HepG2 (cell line): ENCODE measurements at regions not wholly inside any gene's neighbourhood (a gene's known extent, or its start where the extent isn't known, plus 50 kb on each side); places are given as distances from the start of the nearest gene placed in this dataset.

Experiments
- ATAC-seq: fragments of 200-7000 bp; cut with Tn5 transposase; 3 replicates; pipeline ENCODE4 v1.9.1; 2020; ENCODE audit warnings: mild to moderate bottlenecking, moderate library complexity
- BruUV-seq: library from RNA; stranded (reverse); fragments of 400-500 nt; replicated peaks from 2 replicates; lab custom pipeline; 2021; lab: Mats Ljungman, UMichigan
- CTCF ChIA-PET: fragments of 300-600 bp; formaldehyde crosslinking; extraction: SDS; loops from one replicate; lab custom pipeline; 2021; ENCODE audit warnings: low total read pairs, inconsistent platforms, low intra/inter-chr PET ratio; lab: Yijun Ruan, JAX
- POLR2A ChIA-PET: fragments of 350-600 bp; sonication (Branson Sonifier 250); formaldehyde crosslinking; loops from one replicate; lab custom pipeline; 2020; ENCODE audit warnings: antibody characterized with exemption, inconsistent platforms; lab: Yijun Ruan, JAX
- DNase-seq: peaks from one replicate; pipeline ENCODE4 v3.0.0-alpha.2; 2015; ENCODE audit warnings: low spot score
- FAIRE-seq: peaks from 3 replicates; lab custom pipeline; 2011; peaks lifted over from hg19 to GRCh38; lab: Jason Lieb, UNC
- H2AFZ ChIP-seq: one replicate; pipeline ENCODE4 v1.6.1; 2011; ENCODE audit warnings: low read length, inconsistent platforms
- H3K27ac ChIP-seq: fragments of 300-600 bp; 3 replicates; pipeline ENCODE4 v1.8.0; 2011; ENCODE audit warnings: mixed run types, mild to moderate bottlenecking, mixed read lengths, low read length, inconsistent platforms; ENCODE audit not compliant: insufficient read depth; ENCODE audit errors: extremely low read length
- H3K27me3 ChIP-seq, 2 experiments: fragments of 200-600 bp in 1 of 2; 2 replicates in 1 of 2; 3 replicates in 1 of 2; pipeline versions ENCODE4 v1.6.0 to v1.8.0; 2011; ENCODE audit warnings: low read length in 2 of 2, mild to moderate bottlenecking in 2 of 2, moderate library complexity in 2 of 2, inconsistent platforms in 1 of 2; ENCODE audit not compliant: insufficient read depth in 2 of 2, control insufficient read depth in 1 of 2
- H3K36me3 ChIP-seq, 2 experiments: fragments of 200-600 bp in 1 of 2; replicated peaks in 1 of 2; 2 replicates in 1 of 2; 3 replicates in 1 of 2; pipeline versions ENCODE4 v1.5.1 to v1.8.0; 2011; ENCODE audit warnings: low read length in 2 of 2, inconsistent platforms in 1 of 2; ENCODE audit not compliant: insufficient read depth in 2 of 2, control insufficient read depth in 1 of 2
- H3K4me1 ChIP-seq: 2 replicates; pipeline ENCODE4 v1.5.1; 2012; ENCODE audit warnings: low read length, inconsistent platforms; ENCODE audit not compliant: insufficient read depth
- H3K4me2 ChIP-seq: 2 replicates; pipeline ENCODE4 v1.6.0; 2011; ENCODE audit warnings: low read depth, low read length, inconsistent platforms
- H3K4me3 ChIP-seq, 3 experiments: fragments of 200-600 bp in 1 of 3; sonication (generic), shearing (Covaris generic) in 1 of 3; replicated peaks in 1 of 3; 2 replicates each; pipeline ENCODE4 v1.5.1; 2011 to 2016; ENCODE audit warnings: low read length in 3 of 3, inconsistent platforms in 2 of 3, low read depth in 2 of 3, mild to moderate bottlenecking in 2 of 3, control low read depth in 1 of 3, mixed read lengths in 1 of 3; ENCODE audit not compliant: insufficient read depth in 1 of 3
- H3K79me2 ChIP-seq: one replicate; pipeline ENCODE4 v1.6.1; 2011; ENCODE audit warnings: low read length, inconsistent platforms; ENCODE audit not compliant: insufficient read depth
- H3K9ac ChIP-seq: 2 replicates; pipeline ENCODE4 v1.6.0; 2011; ENCODE audit warnings: mild to moderate bottlenecking, low read depth, low read length, inconsistent platforms; ENCODE audit not compliant: insufficient read depth
- H3K9me3 ChIP-seq: 2 replicates; pipeline ENCODE4 v1.5.1; 2012; ENCODE audit warnings: mild to moderate bottlenecking, low read length
- H4K20me1 ChIP-seq: 2 replicates; pipeline ENCODE4 v1.6.0; 2011; ENCODE audit warnings: inconsistent platforms, mild to moderate bottlenecking, low read length, moderate library complexity; ENCODE audit not compliant: insufficient read depth
- DBP ChIP-seq: sonication (generic); formaldehyde crosslinking; IDR thresholded peaks from 2 replicates; pipeline ENCODE4 v1.4.0; 2020; ENCODE audit warnings: missing genetic modification reagents; ENCODE audit errors: not compliant biosample characterization
- ETV5 ChIP-seq: IDR thresholded peaks from 2 replicates; pipeline ENCODE4 v1.6.1; 2018; ENCODE audit warnings: missing biosample characterization, missing genetic modification reagents, inconsistent platforms, borderline replicate concordance
- KLF15 ChIP-seq: sonication (generic); formaldehyde crosslinking; IDR thresholded peaks from 2 replicates; pipeline ENCODE4 v1.8.1; 2023; ENCODE audit warnings: borderline replicate concordance, mild to moderate bottlenecking, inconsistent platforms, missing genetic modification reagents, mixed read lengths
- RAD21 ChIP-seq: fragments of 450-650 bp; formaldehyde crosslinking; IDR thresholded peaks from 2 replicates; pipeline ENCODE4 v1.5.0; 2020; ENCODE audit warnings: mild to moderate bottlenecking
- ZBTB33 ChIP-seq: sonication (generic); formaldehyde crosslinking; IDR thresholded peaks from 2 replicates; pipeline ENCODE4 v1.4.0; 2020; ENCODE audit warnings: missing genetic modification reagents
- ZNF770 ChIP-seq: sonication (generic); formaldehyde crosslinking; IDR thresholded peaks from 2 replicates; pipeline ENCODE4 v1.5.0; 2020; ENCODE audit warnings: mild to moderate bottlenecking, missing genetic modification reagents
- WGBS: methylation state at CpG from one replicate; pipeline ENCODE4 v1.1.6; 2017; ENCODE audit warnings: low lambda C conversion rate; 5-methylcytosine and 5-hydroxymethylcytosine counted together
- in situ Hi-C: cut with HindIII; loops from 2 replicates; pipeline ENCODE4 v1.10.0; 2017; ENCODE audit warnings: low pct_unique_long_range_greater_than_20kb; ENCODE audit not compliant: extremely low pct_ligation_motif_present
- intact Hi-C: fragments of 100-400 bp; cut with micrococcal nuclease; formaldehyde crosslinking; loops from one replicate; pipeline ENCODE4 v1.10.0; 2022; ENCODE audit not compliant: unreplicated experiment

- intact Hi-C loops (no loop called here), in situ Hi-C loops (loop anchor here (10.0 kb wide), 1 partner anchor 403 kb away; no protein-coding TSS in a partner anchor)
- FAIRE-seq (no peak), DNase-seq (no peak), ATAC-seq (no peak)
- WGBS = 29% methylated on average over 5 of the region's 5 CpGs
- Histone ChIP-seq H3K9me3 (no peaks in the 10 kb centered on the region), H3K79me2 (no peaks in the 10 kb centered on the region), H3K36me3 (no peaks in the 10 kb centered on the region), H2AFZ (no peak overlapping the region), H3K9ac (no peak overlapping the region), H4K20me1 (no peaks in the 10 kb centered on the region), H3K4me3 (no peak overlapping the region), H3K4me1 (no peaks in the 10 kb centered on the region), H3K4me2 (no peak overlapping the region), H3K27me3 (peaks cover 0 to 4% of the 10 kb centered on the region in 2 experiments; a peak in 2 of 5 replicates), H3K27ac (no peak overlapping the region)
- BruUV-seq = no TSS peak
- POLR2A ChIA-PET = no interaction called here
- CTCF ChIA-PET = no interaction called here
- TF ChIP-seq RAD21 (CRISPR knock-in tag) (no peak), ZBTB33 (CRISPR knock-in tag) (no peak), ZNF770 (no peak), DBP (no peak), KLF15 (CRISPR knock-in tag) (no peak), ETV5 (CRISPR knock-in tag) (no peak)
Measured at GRCh38 chr10:114708084-114708483, 50.0 kb upstream of the ABLIM1 start.
